ENCODE measurements at regions not wholly inside any gene's neighbourhood (a gene's known extent, or its start where the extent isn't known, plus 50 kb on each side); places are given as distances from the start of the nearest gene placed in this dataset.

GRCh38 chr4:20348411-20348810 is 96.7 kb downstream of the SLIT2 start:
- no peak overlapping the region for H3K27ac ChIP-seq (ENCODE audit: extremely low read depth, low read depth, low read length)
- no peaks in the 10 kb centered on the region for H3K27me3 ChIP-seq (ENCODE audit: control insufficient read depth in 2 of 2, insufficient read depth in 2 of 2, low read length in 2 of 2)
- no peak overlapping the region for H3K9ac ChIP-seq (ENCODE audit: insufficient read depth in 1 of 2, low read depth in 2 of 2, low read length in 2 of 2)
- TF ChIP-seq ATF7 (IDR thresholded peaks at IDR 0.05) (no peak), ATF1 (CRISPR knock-in tag; IDR thresholded peaks at IDR 0.05) (no peak), ATF1 (tag; IDR thresholded peaks at IDR 0.05) (no peak), ZBTB49 (CRISPR knock-in tag; IDR thresholded peaks at IDR 0.05; ENCODE audit: borderline replicate concordance) (no peak), VEZF1 (CRISPR knock-in tag; IDR thresholded peaks at IDR 0.05) (no peak), FOXM1 (IDR thresholded peaks at IDR 0.05; ENCODE audit: low read depth) (no peak), FOXM1 (CRISPR knock-in tag; IDR thresholded peaks at IDR 0.05; ENCODE audit: low read depth) (no peak), ZNF655 (CRISPR knock-in tag; IDR thresholded peaks at IDR 0.05) (no peak), CEBPG (CRISPR knock-in tag; IDR thresholded peaks at IDR 0.05) (no peak), CEBPG (tag; conservative IDR thresholded peaks at IDR 0.05 in 1 of 2, IDR thresholded peaks at IDR 0.05 in 1 of 2) (no peak), SMARCB1 (IDR thresholded peaks at IDR 0.05; ENCODE audit: insufficient read length, low read depth) (no peak), RCOR1 (IDR thresholded peaks at IDR 0.05; ENCODE audit: borderline replicate concordance in 1 of 2, low read depth in 2 of 2, low read length in 2 of 2) (no peak), TGIF2 (CRISPR knock-in tag; IDR thresholded peaks at IDR 0.05) (no peak), CTBP1 (IDR thresholded peaks at IDR 0.05; ENCODE audit: borderline replicate concordance) (no peak), CC2D1A (IDR thresholded peaks at IDR 0.05) (no peak), MYNN (IDR thresholded peaks at IDR 0.05) (no peak), MYNN (CRISPR knock-in tag; IDR thresholded peaks at IDR 0.05) (no peak), CBFA2T3 (IDR thresholded peaks at IDR 0.05) (no peak)
- H4K20me1 ChIP-seq (replicated peaks; ENCODE audit: control insufficient read depth, insufficient read depth, low read length), result no peaks in the 10 kb centered on the region
- no peak overlapping the region for H3K4me2 ChIP-seq (ENCODE audit: insufficient read depth, low read length)
- H3K79me2 ChIP-seq (ENCODE audit: control insufficient read depth, insufficient read depth, low read length), result no peaks in the 10 kb centered on the region
- FAIRE-seq (no peak), DNase-seq (ENCODE audit: extremely low read depth in 1 of 4, low spot score in 3 of 4) (no peak), ATAC-seq (no peak)
- WGBS (ENCODE audit: insufficient coverage, low coverage, missing lambda C conversion rate), result 0% methylated on average over 6 of the region's 6 CpGs
- no peak overlapping the region for H3K4me3 ChIP-seq
- H3K9me1 ChIP-seq (ENCODE audit: control insufficient read depth, insufficient read depth, low read length), result no peaks in the 10 kb centered on the region
- no peak overlapping the region for H2AFZ ChIP-seq (ENCODE audit: low read depth, low read length)
- ChIA-PET POLR2A (no interaction called here), CTCF (ENCODE audit: low intra/inter-chr PET ratio) (no interaction called here)
- no peaks in the 10 kb centered on the region for H3K4me1 ChIP-seq (replicated peaks in 1 of 2; ENCODE audit: control insufficient read depth in 2 of 2, insufficient read depth in 2 of 2, low read length in 2 of 2)
- in situ Hi-C loops (cut with MboI), result no loop called here
- intact Hi-C loops (cut with micrococcal nuclease), result no loop called here
- H3K9me3 ChIP-seq (replicated peaks; ENCODE audit: control insufficient read depth, insufficient read depth, low read depth, low read length), result no peaks in the 10 kb centered on the region
- no TSS peak for BruUV-seq (replicated peaks)
- H3K36me3 ChIP-seq (ENCODE audit: control insufficient read depth, insufficient read depth, low read length), result no peaks in the 10 kb centered on the region
